AG10803 (cell line): ENCODE measurements at regions not wholly inside any gene's neighbourhood (a gene's known extent, or its start where the extent isn't known, plus 50 kb on each side); places are given as distances from the start of the nearest gene placed in this dataset.

Source experiments
- DNase-seq: peaks from one replicate; pipeline ENCODE4 v3.0.0; 2010; ENCODE audit warnings: low read depth
- H3K4me3 ChIP-seq: 2 replicates; pipeline ENCODE4 v1.5.1; 2011; ENCODE audit warnings: mild to moderate bottlenecking, low read length, control low read depth
- CTCF ChIP-seq: conservative IDR thresholded peaks from 2 replicates; pipeline ENCODE4 v1.5.1; 2011; ENCODE audit warnings: mild to moderate bottlenecking, low read length, control low read depth, inconsistent platforms

GRCh38 chr5:163622799-163623198, 117.4 kb downstream of the MAT2B start:
- peak; percentile 16 for DNase-seq
- no peak for TF ChIP-seq CTCF

GRCh38 chr5:163623524-163623923, 118.1 kb downstream of the MAT2B start:
- no peak overlapping the region for H3K4me3 ChIP-seq
- no peak for DNase-seq
- TF ChIP-seq CTCF: no peak

More at GRCh38 chr5:163622799-163623198, 117.4 kb downstream of the MAT2B start:
- no peak overlapping the region for H3K4me3 ChIP-seq

GRCh38 chr5:163623986-163624385, 118.6 kb downstream of the MAT2B start:
- TF ChIP-seq CTCF: no peak
- no peak overlapping the region for H3K4me3 ChIP-seq
- DNase-seq: no peak

- no peak for TF ChIP-seq CTCF
- peak; percentile 68 for DNase-seq
- H3K4me3 ChIP-seq: no peak overlapping the region
Measured at GRCh38 chr5:163624431-163624830, 119.0 kb downstream of the MAT2B start.

GRCh38 chr5:163626904-163627434, 121.5 kb downstream of the MAT2B start:
- no peak for DNase-seq
- no peak overlapping the region for H3K4me3 ChIP-seq
- TF ChIP-seq CTCF: no peak

GRCh38 chr5:163631856-163632255, 126.4 kb downstream of the MAT2B start:
- no peak overlapping the region for H3K4me3 ChIP-seq
- no peak for DNase-seq
- TF ChIP-seq CTCF: no peak

- no peak for DNase-seq
- no peak overlapping the region for H3K4me3 ChIP-seq
- no peak for TF ChIP-seq CTCF
Measured at GRCh38 chr5:163633926-163634460, 128.6 kb downstream of the MAT2B start.
